Adrenal gland (tissue), 9 donors: ENCODE measurements at regions not wholly inside any gene's neighbourhood (a gene's known extent, or its start where the extent isn't known, plus 50 kb on each side); places are given as distances from the start of the nearest gene placed in this dataset.
A peak's percentile ranks its signal among the peaks of the same experiment; 100 is the strongest.

Source experiments
- DNase-seq, 7 donors: peaks; one replicate each; pipeline ENCODE4 v3.0.0-alpha.2; 2019 to 2020
- H3K27ac ChIP-seq, 5 donors: fragments of 200-600 bp; sonication (generic) in 4 of 5; 1 replicate in 3 of 5; 2 replicates in 2 of 5; pipeline versions ENCODE4 v1.5.1 to v1.8.0; 2016 to 2020; ENCODE audit warnings: mild to moderate bottlenecking in 1 of 5
- H3K27me3 ChIP-seq: fragments of 200-600 bp; 2 replicates; pipeline ENCODE4 v1.8.0; 2021
- H3K36me3 ChIP-seq, 2 donors: fragments of 200-600 bp; replicated peaks in 1 of 2; 1 replicate in 1 of 2; 2 replicates in 1 of 2; pipeline versions ENCODE4 v1.5.1 to v1.8.0; 2018 to 2022
- H3K4me1 ChIP-seq, 2 donors: fragments of 200-600 bp; replicated peaks in 1 of 2; 1 replicate in 1 of 2; 2 replicates in 1 of 2; pipeline versions ENCODE4 v1.5.1 to v1.8.0; 2018 to 2021
- H3K4me3 ChIP-seq, 4 donors: fragments of 200-600 bp; sonication (generic) in 3 of 4; one replicate each; pipeline ENCODE4 v1.5.1; 2016 to 2018
- H3K9me3 ChIP-seq, 3 donors: fragments of 200-600 bp; sonication (generic) in 1 of 3; replicated peaks in 1 of 3; 1 replicate in 2 of 3; 2 replicates in 1 of 3; pipeline versions ENCODE4 v1.5.1 to v1.8.0; 2016 to 2021
- POLR2A ChIP-seq, 2 donors: fragments of 450-650 bp; IDR thresholded peaks; one replicate each; pipeline ENCODE4 v1.6.1; 2017; ENCODE audit warnings: antibody characterized with exemption in 2 of 2, mild to moderate bottlenecking in 2 of 2, moderate library complexity in 1 of 2
- WGBS, 4 donors: extraction: QIAGEN DNeasy Blood & Tissue Kit in 2 of 4; methylation state at CpG; one replicate each; pipeline versions ENCODE4 v1.1.5 to v1.1.7; 2013 to 2017; 5-methylcytosine and 5-hydroxymethylcytosine counted together
- intact Hi-C, 2 donors: fragments of 100-400 bp; cut with DNase I; formaldehyde crosslinking; loops; one replicate each; pipeline versions ENCODE4 v1.14.1 to v1.15.0; 2022 to 2023
- TF ChIP-seq, protein P1 (sequence below), 6 experiments: fragments of 450-650 bp in 4 of 6; fragments of 200-600 bp in 2 of 6; sonication (generic) in 1 of 6; IDR thresholded peaks; 1 replicate in 5 of 6; 2 replicates in 1 of 6; pipeline versions ENCODE4 v1.5.1 to v1.8.0; 2016 to 2021; ENCODE audit warnings: antibody characterized with exemption in 6 of 6, mild to moderate bottlenecking in 2 of 6, moderate library complexity in 1 of 6
- donor health status: healthy with polysubstance abuse.
- donor health status: Bipolar disorder and iron deficiency.
- donor health status: DM: yes; HTN: yes; CAD: no.
- donor health status: DM: no; HTN: no; CAD: no.
- donor health status: DM: no; HTN: no; CAD: no.

DNA sequence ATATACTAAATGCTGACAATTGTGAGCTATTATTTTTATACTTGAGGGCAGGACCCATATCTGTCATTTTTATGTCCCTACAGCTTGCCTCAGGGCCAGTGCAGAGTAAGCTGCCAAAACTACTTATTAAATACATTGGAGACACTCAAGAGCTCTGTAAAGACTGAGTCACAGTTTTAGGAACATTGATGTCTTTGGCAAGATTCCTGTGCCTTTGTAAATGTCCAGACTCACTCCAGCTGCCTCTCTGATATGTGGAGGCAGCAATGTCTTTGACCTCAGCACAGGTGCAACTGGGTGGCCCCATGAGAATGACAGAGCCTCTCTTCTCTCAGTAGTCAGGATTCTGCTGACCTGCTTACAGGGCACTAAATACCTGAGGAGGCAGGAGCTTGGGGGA lies 363.2 kb downstream of the OSTF1 start:
- no peaks in the 10 kb centered on the region for H3K36me3 ChIP-seq
- no peaks in the 10 kb centered on the region for H3K27me3 ChIP-seq
- H3K4me3 ChIP-seq, result no peak overlapping the region
- H3K9me3 ChIP-seq, result no peaks in the 10 kb centered on the region
- intact Hi-C loops, result no loop called here
- peak in 1 of 7 donors; percentile 12 for DNase-seq
- H3K4me1 ChIP-seq, result peaks cover 0 to 19% of the 10 kb centered on the region in 2 donors
- H3K27ac ChIP-seq, result no peak overlapping the region
- TF ChIP-seq, protein P1, sequence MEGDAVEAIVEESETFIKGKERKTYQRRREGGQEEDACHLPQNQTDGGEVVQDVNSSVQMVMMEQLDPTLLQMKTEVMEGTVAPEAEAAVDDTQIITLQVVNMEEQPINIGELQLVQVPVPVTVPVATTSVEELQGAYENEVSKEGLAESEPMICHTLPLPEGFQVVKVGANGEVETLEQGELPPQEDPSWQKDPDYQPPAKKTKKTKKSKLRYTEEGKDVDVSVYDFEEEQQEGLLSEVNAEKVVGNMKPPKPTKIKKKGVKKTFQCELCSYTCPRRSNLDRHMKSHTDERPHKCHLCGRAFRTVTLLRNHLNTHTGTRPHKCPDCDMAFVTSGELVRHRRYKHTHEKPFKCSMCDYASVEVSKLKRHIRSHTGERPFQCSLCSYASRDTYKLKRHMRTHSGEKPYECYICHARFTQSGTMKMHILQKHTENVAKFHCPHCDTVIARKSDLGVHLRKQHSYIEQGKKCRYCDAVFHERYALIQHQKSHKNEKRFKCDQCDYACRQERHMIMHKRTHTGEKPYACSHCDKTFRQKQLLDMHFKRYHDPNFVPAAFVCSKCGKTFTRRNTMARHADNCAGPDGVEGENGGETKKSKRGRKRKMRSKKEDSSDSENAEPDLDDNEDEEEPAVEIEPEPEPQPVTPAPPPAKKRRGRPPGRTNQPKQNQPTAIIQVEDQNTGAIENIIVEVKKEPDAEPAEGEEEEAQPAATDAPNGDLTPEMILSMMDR (IDR thresholded peaks at IDR 0.05), result no peak
- no peak for TF ChIP-seq POLR2A (IDR thresholded peaks at IDR 0.05)

DNA sequence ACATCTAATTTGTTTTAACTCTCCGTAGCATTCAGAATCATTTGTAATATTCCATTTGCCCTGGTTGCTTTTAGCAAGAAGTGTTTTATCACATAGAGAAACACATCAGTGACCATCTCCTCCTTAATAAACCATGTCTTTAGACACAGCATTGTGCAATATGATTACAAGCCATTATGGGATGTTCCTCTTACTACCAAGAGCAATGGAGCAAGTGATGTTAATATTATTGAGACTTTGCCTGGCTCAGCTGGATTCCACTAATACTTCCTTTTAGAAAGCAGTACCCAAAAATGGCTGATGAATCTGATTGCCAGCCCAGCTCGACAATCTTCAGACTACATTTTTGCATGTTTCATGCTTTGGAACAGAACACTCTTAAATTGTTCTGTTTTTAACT lies 364.2 kb downstream of the OSTF1 start:
- TF ChIP-seq POLR2A (IDR thresholded peaks at IDR 0.05), result no peak
- TF ChIP-seq, protein P1 (IDR thresholded peaks at IDR 0.05), result no peak
- H3K27ac ChIP-seq, result peak overlapping the region in 1 of 5 donors; percentile 27
- H3K9me3 ChIP-seq, result no peaks in the 10 kb centered on the region
- no peaks in the 10 kb centered on the region for H3K27me3 ChIP-seq
- intact Hi-C loops, result no loop called here
- 64 to 72% (median 67%) methylated on average over 2 of the region's 2 CpGs for WGBS, 4 donors
- H3K36me3 ChIP-seq, result no peaks in the 10 kb centered on the region
- H3K4me3 ChIP-seq, result no peak overlapping the region
- H3K4me1 ChIP-seq, result peaks cover 0 to 19% of the 10 kb centered on the region in 2 donors
- no peak for DNase-seq

DNA sequence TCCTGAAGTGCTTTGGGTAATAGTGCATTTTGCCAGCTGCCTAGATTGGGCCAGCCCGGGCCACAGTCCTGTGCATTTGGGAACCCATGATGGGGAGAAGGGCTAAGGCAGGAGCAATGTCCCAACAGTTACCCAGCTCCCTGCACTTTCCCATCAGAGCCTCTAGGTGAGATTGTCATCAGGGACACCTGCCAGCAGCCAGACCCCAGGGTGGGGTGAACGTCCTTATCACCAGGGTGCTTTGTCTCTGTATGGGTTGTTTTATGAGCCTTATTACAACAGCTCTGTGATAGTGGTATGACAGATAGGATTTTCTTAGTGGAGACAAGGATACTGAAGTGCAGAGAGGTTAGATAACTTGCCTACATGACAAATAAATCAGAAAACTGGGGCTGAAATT lies 365.7 kb downstream of the OSTF1 start:
- H3K27me3 ChIP-seq, result no peaks in the 10 kb centered on the region
- WGBS, 4 donors, result 46 to 73% (median 63%) methylated on average over 1 to 2 of the region's 2 CpGs
- H3K27ac ChIP-seq, result no peak overlapping the region
- H3K36me3 ChIP-seq, result no peaks in the 10 kb centered on the region
- peaks cover 0 to 12% of the 10 kb centered on the region in 2 donors for H3K4me1 ChIP-seq
- H3K9me3 ChIP-seq, result peaks cover 0 to 5% (median 0%) of the 10 kb centered on the region in 3 donors
- no peak for TF ChIP-seq POLR2A (IDR thresholded peaks at IDR 0.05)
- TF ChIP-seq, protein P1 (IDR thresholded peaks at IDR 0.05), result no peak
- H3K4me3 ChIP-seq, result no peak overlapping the region
- DNase-seq, result no peak
- intact Hi-C loops, result no loop called here

DNA sequence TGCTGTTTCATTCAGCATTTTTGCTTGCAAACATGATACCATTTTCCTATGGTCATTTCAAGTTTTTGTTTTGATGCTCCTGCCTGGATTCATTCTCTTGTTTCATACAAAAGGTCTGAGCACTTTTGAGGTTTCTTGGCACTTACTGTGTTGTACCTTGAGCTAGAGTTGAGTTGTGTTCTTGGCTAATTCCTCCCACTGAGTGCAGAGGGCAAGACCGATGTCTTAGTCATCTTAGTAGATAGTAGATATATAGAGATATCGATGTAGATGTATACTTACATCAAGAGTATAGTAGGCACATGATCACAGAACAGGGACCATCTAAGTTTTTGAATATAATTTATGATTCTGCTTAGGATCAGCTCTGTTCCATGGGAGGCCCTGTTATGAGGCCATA lies 366.6 kb downstream of the OSTF1 start:
- Histone ChIP-seq H3K27ac (no peak overlapping the region), H3K36me3 (no peaks in the 10 kb centered on the region), H3K4me3 (no peak overlapping the region), H3K27me3 (no peaks in the 10 kb centered on the region), H3K9me3 (peaks cover 0 to 5% (median 0%) of the 10 kb centered on the region in 3 donors), H3K4me1 (peaks cover 0 to 12% of the 10 kb centered on the region in 2 donors)
- TF ChIP-seq POLR2A (IDR thresholded peaks at IDR 0.05), result no peak
- TF ChIP-seq, protein P1 (IDR thresholded peaks at IDR 0.05), result no peak
- 90 to 96% (median 92%) methylated on average over 2 of the region's 2 CpGs for WGBS, 4 donors
- intact Hi-C loops, result no loop called here
- no peak for DNase-seq
